ENCODE measurements at regions not wholly inside any gene's neighbourhood (a gene's known extent, or its start where the extent isn't known, plus 50 kb on each side); places are given as distances from the start of the nearest gene placed in this dataset.

GRCh38 chr13:106802917-106803316, 235.0 kb upstream of the ARGLU1 start:
- Histone ChIP-seq H3K4me3 (ENCODE audit: low read length) (no peak overlapping the region), H4K20me1 (ENCODE audit: low read length) (no peaks in the 10 kb centered on the region), H3K9me2 (replicated peaks; ENCODE audit: low read length) (no peaks in the 10 kb centered on the region), H3K9me3 (ENCODE audit: low read length) (no peaks in the 10 kb centered on the region), H3K27me3 (ENCODE audit: low read length) (peaks cover 45% of the 10 kb centered on the region), H3K4me2 (ENCODE audit: low read length) (no peak overlapping the region), H3K79me2 (ENCODE audit: low read length) (no peaks in the 10 kb centered on the region), H3K36me3 (ENCODE audit: low read depth, low read length) (no peaks in the 10 kb centered on the region), H3F3A (ENCODE audit: low read length, unreplicated experiment) (no peaks in the 10 kb centered on the region), H3K27ac (ENCODE audit: low read length) (no peak overlapping the region), H3K4me1 (ENCODE audit: insufficient read depth, low read length) (no peaks in the 10 kb centered on the region), H2AFZ (ENCODE audit: low read length) (no peak overlapping the region), H3K9ac (ENCODE audit: low read length) (no peak overlapping the region)
- POLR2A ChIA-PET (ENCODE audit: unreplicated experiment), result no interaction called here
- no peak for ATAC-seq
- TF ChIP-seq EZH2 (IDR thresholded peaks at IDR 0.05; ENCODE audit: low read length, unreplicated experiment) (no peak), EZH2phosphoT487 (IDR thresholded peaks at IDR 0.05; ENCODE audit: borderline replicate concordance, low read length) (no peak)
- TF ChIP-seq, protein P1, sequence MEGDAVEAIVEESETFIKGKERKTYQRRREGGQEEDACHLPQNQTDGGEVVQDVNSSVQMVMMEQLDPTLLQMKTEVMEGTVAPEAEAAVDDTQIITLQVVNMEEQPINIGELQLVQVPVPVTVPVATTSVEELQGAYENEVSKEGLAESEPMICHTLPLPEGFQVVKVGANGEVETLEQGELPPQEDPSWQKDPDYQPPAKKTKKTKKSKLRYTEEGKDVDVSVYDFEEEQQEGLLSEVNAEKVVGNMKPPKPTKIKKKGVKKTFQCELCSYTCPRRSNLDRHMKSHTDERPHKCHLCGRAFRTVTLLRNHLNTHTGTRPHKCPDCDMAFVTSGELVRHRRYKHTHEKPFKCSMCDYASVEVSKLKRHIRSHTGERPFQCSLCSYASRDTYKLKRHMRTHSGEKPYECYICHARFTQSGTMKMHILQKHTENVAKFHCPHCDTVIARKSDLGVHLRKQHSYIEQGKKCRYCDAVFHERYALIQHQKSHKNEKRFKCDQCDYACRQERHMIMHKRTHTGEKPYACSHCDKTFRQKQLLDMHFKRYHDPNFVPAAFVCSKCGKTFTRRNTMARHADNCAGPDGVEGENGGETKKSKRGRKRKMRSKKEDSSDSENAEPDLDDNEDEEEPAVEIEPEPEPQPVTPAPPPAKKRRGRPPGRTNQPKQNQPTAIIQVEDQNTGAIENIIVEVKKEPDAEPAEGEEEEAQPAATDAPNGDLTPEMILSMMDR (conservative IDR thresholded peaks at IDR 0.05; ENCODE audit: low read depth, low read length), result no peak
- no TSS peak for BruUV-seq (replicated peaks)
- CTCF ChIA-PET, result no interaction called here
- intact Hi-C loops (cut with micrococcal nuclease), result no loop called here
- DNase-seq, result no peak

DNA sequence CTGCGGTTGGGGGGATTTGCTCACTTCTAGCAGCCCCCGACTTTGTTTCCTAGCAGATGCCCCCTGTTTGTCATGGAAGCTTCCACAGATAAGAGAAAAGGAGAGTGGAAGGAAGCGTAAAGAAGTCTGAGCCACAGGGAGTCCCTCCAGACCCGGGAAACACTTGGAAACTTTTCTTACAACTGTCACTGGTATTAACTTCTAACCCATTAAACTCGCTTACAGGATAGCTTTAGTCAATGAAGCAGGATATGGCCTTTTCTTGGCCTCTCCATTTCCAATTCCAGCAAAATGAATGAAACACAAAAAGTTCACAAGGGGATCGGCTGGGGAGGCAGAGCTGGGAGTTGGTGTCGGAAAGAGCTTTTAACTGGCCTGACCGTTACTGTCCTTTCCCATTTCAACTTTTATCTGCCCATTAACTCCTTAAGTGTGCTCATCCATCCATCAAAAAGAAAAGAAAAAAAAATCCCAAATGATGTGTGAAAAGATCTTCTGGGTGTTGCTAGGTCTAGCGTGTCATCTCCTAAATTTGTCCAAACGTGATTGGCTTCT, 231.9 kb upstream of the ARGLU1 start:
- Histone ChIP-seq H3K4me3 (ENCODE audit: low read length) (no peak overlapping the region), H3K27me3 (ENCODE audit: low read length) (peaks cover 35% of the 10 kb centered on the region), H3K4me1 (ENCODE audit: insufficient read depth, low read length) (no peaks in the 10 kb centered on the region), H4K20me1 (ENCODE audit: low read length) (no peaks in the 10 kb centered on the region), H3F3A (ENCODE audit: low read length, unreplicated experiment) (no peaks in the 10 kb centered on the region), H3K36me3 (ENCODE audit: low read depth, low read length) (no peaks in the 10 kb centered on the region), H3K79me2 (ENCODE audit: low read length) (no peaks in the 10 kb centered on the region), H3K4me2 (ENCODE audit: low read length) (no peak overlapping the region), H3K9me2 (replicated peaks; ENCODE audit: low read length) (no peaks in the 10 kb centered on the region), H3K9me3 (ENCODE audit: low read length) (no peaks in the 10 kb centered on the region), H2AFZ (ENCODE audit: low read length) (no peak overlapping the region), H3K27ac (ENCODE audit: low read length) (no peak overlapping the region), H3K9ac (ENCODE audit: low read length) (no peak overlapping the region)
- DNase-seq, result no peak
- BruUV-seq (replicated peaks), result no TSS peak
- TF ChIP-seq, protein P1 (conservative IDR thresholded peaks at IDR 0.05; ENCODE audit: low read depth, low read length), result no peak
- TF ChIP-seq EZH2phosphoT487 (IDR thresholded peaks at IDR 0.05; ENCODE audit: borderline replicate concordance, low read length) (no peak), EZH2 (IDR thresholded peaks at IDR 0.05; ENCODE audit: low read length, unreplicated experiment) (no peak)
- intact Hi-C loops (cut with micrococcal nuclease), result no loop called here
- ChIA-PET CTCF (no interaction called here), POLR2A (ENCODE audit: unreplicated experiment) (no interaction called here)
- ATAC-seq, result no peak

- Histone ChIP-seq H3K4me1 (ENCODE audit: insufficient read depth, low read length) (no peaks in the 10 kb centered on the region; the same call in 1 of the 2 replicates), H3K27ac (ENCODE audit: low read length) (no peak overlapping the region), H3F3A (ENCODE audit: low read length, unreplicated experiment) (no peaks in the 10 kb centered on the region), H3K4me3 (ENCODE audit: low read length) (no peak overlapping the region), H3K79me2 (ENCODE audit: low read length) (no peaks in the 10 kb centered on the region), H2AFZ (ENCODE audit: low read length) (no peak overlapping the region), H3K9ac (ENCODE audit: low read length) (no peak overlapping the region), H3K36me3 (ENCODE audit: low read depth, low read length) (no peaks in the 10 kb centered on the region), H3K9me3 (ENCODE audit: low read length) (no peaks in the 10 kb centered on the region), H4K20me1 (ENCODE audit: low read length) (no peaks in the 10 kb centered on the region), H3K27me3 (ENCODE audit: low read length) (peaks cover 27% of the 10 kb centered on the region), H3K9me2 (replicated peaks; ENCODE audit: low read length) (no peaks in the 10 kb centered on the region), H3K4me2 (ENCODE audit: low read length) (no peak overlapping the region)
- DNase-seq (no peak), ATAC-seq (no peak)
- BruUV-seq (replicated peaks), result no TSS peak
- CTCF ChIA-PET, result no interaction called here
- TF ChIP-seq, protein P1 (conservative IDR thresholded peaks at IDR 0.05; ENCODE audit: low read depth, low read length), result no peak
- TF ChIP-seq EZH2phosphoT487 (IDR thresholded peaks at IDR 0.05; ENCODE audit: borderline replicate concordance, low read length), result no peak
- TF ChIP-seq EZH2 (IDR thresholded peaks at IDR 0.05; ENCODE audit: low read length, unreplicated experiment), result no peak
- POLR2A ChIA-PET (ENCODE audit: unreplicated experiment), result no interaction called here
- intact Hi-C loops (cut with micrococcal nuclease), result no loop called here
These were observed 229.2 kb upstream of the ARGLU1 start for GRCh38 chr13:106797081-106797640.

Data from PC-3 (cell line).